ENCODE measurements at regions not wholly inside any gene's neighbourhood (a gene's known extent, or its start where the extent isn't known, plus 50 kb on each side); places are given as distances from the start of the nearest gene placed in this dataset.

GRCh38 chr3:116767726-116768125 is 58.1 kb downstream of the TUSC7 start:
- no peak for DNase-seq (ENCODE audit: low read depth in 4 of 4, low spot score in 3 of 4)

GRCh38 chr3:116770815-116771450 is 61.4 kb downstream of the TUSC7 start:
- DNase-seq (ENCODE audit: low read depth in 4 of 4, low spot score in 3 of 4), result peak; percentile 43 to 67 (median 61)

- no peak for DNase-seq (ENCODE audit: low read depth in 4 of 4, low spot score in 3 of 4)
Measured at GRCh38 chr3:116776880-116777785, 67.6 kb downstream of the TUSC7 start.

GRCh38 chr3:116785226-116785625 is 75.6 kb downstream of the TUSC7 start:
- DNase-seq (ENCODE audit: low read depth in 4 of 4, low spot score in 3 of 4), result no peak

- DNase-seq (ENCODE audit: low read depth in 4 of 4, low spot score in 3 of 4), result no peak
Measured at GRCh38 chr3:116802651-116803050, 93.1 kb downstream of the TUSC7 start.

GRCh38 chr3:116806351-116806750 is 96.8 kb downstream of the TUSC7 start:
- DNase-seq (ENCODE audit: low read depth in 4 of 4, low spot score in 3 of 4), result no peak

- no peak for DNase-seq (ENCODE audit: low read depth in 4 of 4, low spot score in 3 of 4)
Measured at GRCh38 chr3:116808725-116809124, 99.1 kb downstream of the TUSC7 start.

GRCh38 chr3:116809208-116809607 is 99.6 kb downstream of the TUSC7 start:
- no peak for DNase-seq (ENCODE audit: low read depth in 4 of 4, low spot score in 3 of 4)

GRCh38 chr3:116811754-116812153 is 102.2 kb downstream of the TUSC7 start:
- DNase-seq (ENCODE audit: low read depth in 4 of 4, low spot score in 3 of 4), result no peak

GRCh38 chr3:116812949-116813348 is 103.4 kb downstream of the TUSC7 start:
- no peak for DNase-seq (ENCODE audit: low read depth in 4 of 4, low spot score in 3 of 4)

GRCh38 chr3:116815321-116815720 is 105.7 kb downstream of the TUSC7 start:
- DNase-seq (ENCODE audit: low read depth in 4 of 4, low spot score in 3 of 4), result no peak

- DNase-seq (ENCODE audit: low read depth in 4 of 4, low spot score in 3 of 4), result peak in 1 of 4 donors; percentile 14
Measured at GRCh38 chr3:116815831-116816588, 106.4 kb downstream of the TUSC7 start.

GRCh38 chr3:116821371-116821770 is 111.8 kb downstream of the TUSC7 start:
- no peak for DNase-seq (ENCODE audit: low read depth in 4 of 4, low spot score in 3 of 4)

- no peak for DNase-seq (ENCODE audit: low read depth in 4 of 4, low spot score in 3 of 4)
Measured at GRCh38 chr3:116824208-116824607, 114.6 kb downstream of the TUSC7 start.

GRCh38 chr3:116833202-116833601 is 123.6 kb downstream of the TUSC7 start:
- DNase-seq (ENCODE audit: low read depth in 4 of 4, low spot score in 3 of 4), result no peak

GRCh38 chr3:116834816-116835215 is 125.2 kb downstream of the TUSC7 start:
- DNase-seq (ENCODE audit: low read depth in 4 of 4, low spot score in 3 of 4), result no peak

GRCh38 chr3:116835658-116836057 is 126.1 kb downstream of the TUSC7 start:
- no peak for DNase-seq (ENCODE audit: low read depth in 4 of 4, low spot score in 3 of 4)

GRCh38 chr3:116836286-116836685 is 126.7 kb downstream of the TUSC7 start:
- DNase-seq (ENCODE audit: low read depth in 4 of 4, low spot score in 3 of 4), result no peak

GRCh38 chr3:116837483-116837882 is 127.9 kb downstream of the TUSC7 start:
- DNase-seq (ENCODE audit: low read depth in 4 of 4, low spot score in 3 of 4), result no peak

- DNase-seq (ENCODE audit: low read depth in 4 of 4, low spot score in 3 of 4), result no peak
Measured at GRCh38 chr3:116841003-116841735, 131.6 kb downstream of the TUSC7 start.

All from left renal pelvis (tissue), 4 donors.